Large intestine (tissue), 3 donors: ENCODE measurements at regions not wholly inside any gene's neighbourhood (a gene's known extent, or its start where the extent isn't known, plus 50 kb on each side); places are given as distances from the start of the nearest gene placed in this dataset.

Experiments used
- DNase-seq, 2 donors: peaks; one replicate each; pipeline versions ENCODE4 v3.0.0 to v3.0.0-alpha.2; 2013
- H3K27ac ChIP-seq: one replicate; pipeline ENCODE4 v1.5.1; 2013; ENCODE audit warnings: low read length
- H3K27me3 ChIP-seq: 2 replicates; pipeline ENCODE4 v1.6.1; 2013; ENCODE audit warnings: low read length; ENCODE audit not compliant: control insufficient read depth, insufficient read depth
- H3K36me3 ChIP-seq: 2 replicates; pipeline ENCODE4 v1.6.1; 2013; ENCODE audit warnings: low read length; ENCODE audit not compliant: control insufficient read depth, insufficient read depth
- H3K4me1 ChIP-seq: one replicate; pipeline ENCODE4 v1.6.1; 2013; ENCODE audit warnings: low read length; ENCODE audit not compliant: control insufficient read depth, insufficient read depth
- H3K4me3 ChIP-seq: one replicate; pipeline ENCODE4 v1.5.1; 2013; ENCODE audit warnings: low read length
- H3K9me3 ChIP-seq: one replicate; pipeline ENCODE4 v1.6.1; 2013; ENCODE audit warnings: mild to moderate bottlenecking, low read depth, low read length, moderate library complexity; ENCODE audit not compliant: control insufficient read depth
- WGBS: methylation state at CpG from one replicate; pipeline ENCODE4 v1.1.5; 2013; ENCODE audit warnings: low lambda C conversion rate; ENCODE audit not compliant: insufficient coverage; 5-methylcytosine and 5-hydroxymethylcytosine counted together

DNA sequence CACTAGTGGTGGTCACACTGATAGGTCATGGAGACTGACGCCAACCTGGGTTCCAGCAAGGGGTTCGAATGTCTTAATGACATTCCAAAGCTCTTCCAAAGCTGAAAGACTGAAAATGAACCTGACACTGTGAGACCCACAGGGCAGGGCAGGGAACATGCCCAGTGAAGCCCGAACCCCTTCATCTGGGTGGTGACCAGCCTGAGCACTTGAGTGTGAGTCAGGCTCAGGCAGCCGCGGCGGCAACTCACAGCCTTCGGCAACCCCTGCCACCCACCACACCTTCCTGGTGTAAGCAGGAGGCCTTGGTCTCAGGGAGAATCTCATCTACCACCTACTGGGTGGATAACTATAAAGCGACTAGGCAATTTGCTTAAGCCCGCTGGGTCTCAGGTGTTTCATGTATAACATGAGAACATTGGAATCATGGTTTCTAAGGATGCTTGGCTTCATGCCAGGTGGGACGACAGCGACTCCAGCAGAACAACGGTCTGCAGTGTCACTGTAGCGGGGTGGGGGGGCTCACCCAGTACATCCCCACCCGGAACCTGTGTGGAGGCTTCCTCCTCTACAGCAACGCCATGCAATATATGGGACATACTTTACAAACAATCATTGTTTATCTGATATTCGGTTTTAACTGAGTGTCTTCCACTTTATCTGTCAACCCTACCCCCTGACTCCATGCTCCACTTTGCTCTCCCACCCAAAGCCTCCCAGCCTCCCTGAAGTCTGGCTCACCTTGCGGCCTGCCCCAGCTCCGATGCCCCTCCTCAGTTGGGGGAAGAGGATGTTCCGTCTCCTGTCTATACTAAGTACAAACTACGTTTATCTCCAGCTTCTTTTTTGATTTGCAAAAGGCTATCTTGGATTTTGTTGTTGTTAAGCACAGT, 125.0 kb upstream of the MEF2A start:
- no peaks in the 10 kb centered on the region for H3K27me3 ChIP-seq
- no peak overlapping the region for H3K4me3 ChIP-seq
- DNase-seq = no peak
- H3K27ac ChIP-seq = no peak overlapping the region
- H3K4me1 ChIP-seq = peaks cover 4% of the 10 kb centered on the region
- no peaks in the 10 kb centered on the region for H3K36me3 ChIP-seq
- WGBS = 100% methylated on average over 1 of the region's 20 CpGs
- no peaks in the 10 kb centered on the region for H3K9me3 ChIP-seq

DNA sequence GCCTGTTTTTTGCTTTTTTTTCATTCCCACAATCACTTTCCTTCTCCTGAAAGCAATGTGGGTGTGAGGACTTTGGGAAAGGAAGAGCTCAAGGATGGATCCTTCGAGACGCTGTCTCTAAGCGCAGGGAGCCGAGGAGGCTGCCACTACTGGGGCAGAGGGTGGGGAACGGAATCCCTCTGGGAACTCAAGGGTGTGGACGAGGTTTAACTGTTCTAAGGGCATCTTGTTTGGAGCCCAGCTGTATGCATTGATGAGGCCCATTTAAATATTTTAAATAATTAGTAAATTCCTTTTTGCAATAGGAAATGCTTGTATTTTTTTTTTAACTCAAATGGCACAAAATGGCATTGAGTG, 124.4 kb upstream of the MEF2A start:
- Histone ChIP-seq H3K27ac (no peak overlapping the region), H3K9me3 (no peaks in the 10 kb centered on the region), H3K27me3 (no peaks in the 10 kb centered on the region), H3K36me3 (no peaks in the 10 kb centered on the region), H3K4me1 (no peaks in the 10 kb centered on the region), H3K4me3 (no peak overlapping the region)
- DNase-seq = no peak
- no CpG with 5 or more reads among the region's 6 CpGs for WGBS

DNA sequence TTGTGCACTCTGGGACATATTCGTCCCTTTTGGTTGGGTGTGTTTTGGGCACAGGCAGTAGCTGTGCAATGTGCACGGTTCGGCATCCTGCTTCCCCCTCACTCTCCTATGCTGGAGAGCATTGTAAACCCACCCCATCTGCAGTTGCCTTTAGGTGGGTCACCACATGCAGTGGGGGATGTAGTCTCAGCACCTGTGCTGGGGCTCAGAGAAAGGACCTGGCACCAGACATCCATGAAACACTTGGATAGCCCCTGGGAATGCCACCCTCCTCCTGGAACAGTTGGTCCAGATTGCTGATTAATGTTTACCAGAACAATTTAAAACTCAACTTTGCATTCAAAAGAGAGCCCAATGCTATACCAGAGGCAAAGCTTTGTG, 123.9 kb upstream of the MEF2A start:
- Histone ChIP-seq H3K9me3 (no peaks in the 10 kb centered on the region), H3K36me3 (no peaks in the 10 kb centered on the region), H3K27me3 (no peaks in the 10 kb centered on the region), H3K4me3 (no peak overlapping the region), H3K27ac (no peak overlapping the region), H3K4me1 (no peaks in the 10 kb centered on the region)
- no peak for DNase-seq
- 80% methylated on average over 1 of the region's 3 CpGs for WGBS

DNA sequence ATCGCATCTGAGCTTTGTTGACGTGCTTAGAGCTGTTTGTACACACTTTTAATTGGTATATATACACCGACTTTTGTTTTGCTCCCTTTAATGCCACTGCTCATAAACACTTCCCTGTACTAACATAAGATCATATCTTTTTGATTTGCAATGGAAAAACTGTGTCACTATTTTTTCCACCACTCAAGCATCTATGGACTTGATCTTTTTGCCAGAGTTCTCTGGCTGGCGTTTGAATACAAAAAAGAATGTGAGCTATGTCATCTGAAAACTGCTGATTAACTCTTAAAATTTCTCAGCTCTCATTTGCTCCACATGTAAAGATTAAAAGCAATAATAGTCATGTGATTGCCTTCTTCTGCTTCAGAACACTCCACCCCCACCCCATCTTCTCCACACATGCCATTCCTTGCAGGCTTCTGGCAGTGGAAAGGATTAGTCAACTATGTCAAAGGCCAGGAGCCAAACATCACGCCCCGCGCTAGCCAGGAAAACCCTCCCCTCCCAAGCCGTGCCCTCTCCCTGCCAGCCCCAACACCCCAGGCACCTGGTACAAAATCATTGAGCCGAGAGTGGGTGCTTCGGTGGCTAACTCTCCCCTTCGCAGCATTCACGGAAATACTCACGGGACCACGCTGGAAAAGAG, 123.4 kb upstream of the MEF2A start:
- DNase-seq = peak in 1 of 2 donors; percentile 45
- H3K27me3 ChIP-seq = peaks cover 3% of the 10 kb centered on the region
- H3K36me3 ChIP-seq = no peaks in the 10 kb centered on the region
- H3K27ac ChIP-seq = no peak overlapping the region
- H3K4me1 ChIP-seq = no peaks in the 10 kb centered on the region
- no peak overlapping the region for H3K4me3 ChIP-seq
- WGBS = 60% methylated on average over 1 of the region's 14 CpGs
- no peaks in the 10 kb centered on the region for H3K9me3 ChIP-seq

DNA sequence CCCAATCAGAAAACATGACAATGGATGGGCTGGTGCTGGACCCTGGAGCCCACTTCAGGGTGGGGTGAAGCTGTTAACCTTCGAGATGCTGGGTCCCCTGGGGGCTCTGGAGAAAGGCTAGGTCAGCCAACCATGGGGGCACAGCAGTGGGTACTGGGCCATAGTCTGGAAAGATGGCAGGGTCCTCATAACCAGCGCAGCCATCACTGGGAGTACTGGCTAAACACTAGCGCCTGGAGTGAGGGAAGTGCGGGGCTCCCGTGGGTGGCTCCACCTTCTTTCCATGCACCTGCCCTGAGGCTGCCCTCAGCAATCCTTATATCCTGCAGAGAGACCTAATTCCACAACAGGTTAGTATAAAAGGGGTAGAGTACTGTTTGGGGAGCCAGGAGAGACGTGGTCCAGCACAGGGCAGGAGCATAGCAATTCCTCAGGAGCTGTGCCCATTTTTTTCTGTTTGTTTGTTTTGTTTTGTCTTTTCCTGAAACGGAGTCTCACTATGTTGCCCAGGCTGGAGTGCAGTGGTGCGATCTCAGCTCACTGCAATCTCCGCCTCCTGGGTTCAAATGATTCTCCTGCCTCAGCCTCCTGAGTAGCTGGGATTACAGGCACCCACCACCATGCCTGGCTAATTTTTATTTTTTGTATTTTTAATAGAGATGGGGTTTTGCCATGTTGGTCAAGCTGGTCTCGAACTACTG, 122.6 kb upstream of the MEF2A start:
- WGBS = no CpG with 5 or more reads among the region's 10 CpGs
- Histone ChIP-seq H3K4me1 (no peaks in the 10 kb centered on the region), H3K9me3 (no peaks in the 10 kb centered on the region), H3K27me3 (peaks cover 3% of the 10 kb centered on the region), H3K4me3 (no peak overlapping the region), H3K36me3 (no peaks in the 10 kb centered on the region), H3K27ac (no peak overlapping the region)
- no peak for DNase-seq

DNA sequence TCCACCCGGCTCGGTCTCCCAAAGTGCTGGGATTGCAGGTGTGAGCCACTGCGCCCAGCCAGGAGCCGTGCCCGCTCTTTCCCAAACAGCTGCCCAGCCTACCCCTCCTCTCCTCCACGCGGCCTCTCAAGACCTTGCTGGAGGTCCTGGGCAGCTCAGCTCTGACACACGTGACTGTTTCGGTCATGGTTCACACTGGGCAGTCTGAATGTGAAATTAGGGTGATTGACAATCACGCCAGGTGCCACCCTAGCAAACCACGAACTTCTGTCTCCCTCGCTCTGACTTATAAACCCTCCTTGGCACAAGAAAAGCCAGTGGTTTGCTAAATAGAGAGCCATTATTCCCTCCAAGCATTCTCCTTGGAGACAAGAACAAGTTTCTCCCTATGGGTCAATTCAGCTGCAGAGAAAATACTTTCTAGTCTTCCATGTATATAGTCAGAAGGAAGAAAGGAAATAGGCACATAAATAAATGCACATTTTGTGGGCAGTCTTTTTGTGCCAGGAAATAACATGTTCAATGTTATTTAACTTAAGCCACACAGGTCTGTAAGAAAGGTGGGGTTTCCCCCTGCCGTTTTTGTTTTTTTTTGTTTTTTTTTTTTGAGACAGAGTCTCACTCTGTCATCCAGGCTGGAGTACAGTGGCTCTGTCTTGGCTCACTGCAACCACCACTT, 121.9 kb upstream of the MEF2A start:
- Histone ChIP-seq H3K27me3 (peaks cover 3% of the 10 kb centered on the region), H3K4me3 (no peak overlapping the region), H3K9me3 (no peaks in the 10 kb centered on the region), H3K36me3 (no peaks in the 10 kb centered on the region), H3K27ac (no peak overlapping the region), H3K4me1 (no peaks in the 10 kb centered on the region)
- no peak for DNase-seq
- WGBS = no CpG with 5 or more reads among the region's 13 CpGs

DNA sequence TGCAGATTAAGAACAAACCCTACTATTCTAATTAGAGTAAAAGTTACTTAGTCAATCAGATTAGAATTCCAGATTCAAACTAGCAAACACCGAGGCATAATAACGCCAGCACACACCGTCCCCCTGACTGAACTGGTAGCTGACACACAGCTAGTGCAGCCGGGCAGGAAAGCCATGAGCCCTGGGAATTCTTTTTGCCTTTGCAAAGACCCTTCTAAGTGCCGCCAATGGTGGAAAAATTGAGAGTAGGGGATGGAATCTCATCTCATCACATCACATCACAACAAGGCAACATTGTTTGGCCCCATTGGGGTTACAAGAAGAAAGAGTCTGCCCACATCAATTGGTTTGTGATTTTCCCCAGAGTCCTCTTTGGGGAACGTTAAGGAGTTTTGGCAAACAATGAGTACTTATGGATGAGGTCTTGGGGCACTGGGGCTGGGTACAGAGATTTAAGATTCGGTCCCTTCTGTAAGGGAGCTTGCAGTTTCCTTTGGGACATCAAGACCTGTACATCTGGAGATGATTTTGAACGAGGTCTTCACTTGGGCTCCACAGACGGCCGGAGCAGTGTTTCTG, 120.4 kb upstream of the MEF2A start:
- Histone ChIP-seq H3K4me3 (no peak overlapping the region), H3K4me1 (no peaks in the 10 kb centered on the region), H3K9me3 (no peaks in the 10 kb centered on the region), H3K27me3 (peaks cover 3% of the 10 kb centered on the region), H3K27ac (no peak overlapping the region), H3K36me3 (no peaks in the 10 kb centered on the region)
- no CpG with 5 or more reads among the region's 10 CpGs for WGBS
- DNase-seq = no peak

DNA sequence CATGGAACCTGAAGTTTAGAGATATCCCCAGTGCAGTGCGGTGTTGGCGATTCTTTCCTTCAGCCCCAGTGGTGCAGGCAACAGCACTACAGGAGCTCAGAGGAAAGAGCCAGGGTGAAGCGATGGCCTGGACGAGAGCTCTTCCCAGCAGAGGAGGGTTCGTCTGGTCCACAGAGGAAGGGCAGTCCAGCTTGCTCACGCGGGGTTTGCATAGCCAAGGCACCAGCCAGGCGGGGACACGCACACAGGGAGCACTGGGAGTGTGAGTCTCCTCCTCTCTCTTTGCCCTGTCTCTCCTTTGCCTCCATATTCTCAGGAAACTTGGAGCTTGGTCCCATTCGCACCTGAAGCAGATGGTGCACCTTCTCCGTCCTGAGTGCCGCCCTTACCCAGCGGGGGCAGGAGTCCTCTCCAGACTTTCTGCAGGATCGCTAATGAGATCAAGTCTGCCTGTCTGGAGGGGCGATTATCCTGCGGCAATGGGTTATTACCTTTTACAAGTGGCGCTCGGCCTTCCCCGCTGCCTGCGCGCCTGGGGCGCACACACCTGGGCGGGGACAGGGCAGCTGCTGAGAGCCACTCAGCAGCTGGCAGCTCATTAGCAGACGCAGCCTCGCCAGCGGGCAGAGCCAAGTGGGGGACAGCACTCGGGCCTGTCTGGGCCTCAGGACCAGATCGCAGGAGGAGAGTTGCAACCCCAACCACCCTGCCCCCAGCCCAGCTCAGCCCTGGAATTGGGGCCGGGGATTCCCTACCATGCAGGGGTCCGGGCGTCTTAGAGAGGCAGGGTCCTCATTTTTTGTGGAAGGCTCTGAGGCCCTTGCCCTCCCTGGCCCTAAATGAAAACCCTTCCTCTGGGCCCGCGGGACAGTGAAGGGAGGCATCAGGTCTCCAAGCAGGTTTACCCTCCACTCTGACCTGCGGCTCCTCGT, 119.0 kb upstream of the MEF2A start:
- Histone ChIP-seq H3K4me1 (no peaks in the 10 kb centered on the region), H3K4me3 (peak overlapping the region; percentile 6), H3K9me3 (no peaks in the 10 kb centered on the region), H3K27ac (no peak overlapping the region), H3K36me3 (no peaks in the 10 kb centered on the region), H3K27me3 (peaks cover 3% of the 10 kb centered on the region)
- WGBS = no CpG with 5 or more reads among the region's 35 CpGs
- DNase-seq = no peak

DNA sequence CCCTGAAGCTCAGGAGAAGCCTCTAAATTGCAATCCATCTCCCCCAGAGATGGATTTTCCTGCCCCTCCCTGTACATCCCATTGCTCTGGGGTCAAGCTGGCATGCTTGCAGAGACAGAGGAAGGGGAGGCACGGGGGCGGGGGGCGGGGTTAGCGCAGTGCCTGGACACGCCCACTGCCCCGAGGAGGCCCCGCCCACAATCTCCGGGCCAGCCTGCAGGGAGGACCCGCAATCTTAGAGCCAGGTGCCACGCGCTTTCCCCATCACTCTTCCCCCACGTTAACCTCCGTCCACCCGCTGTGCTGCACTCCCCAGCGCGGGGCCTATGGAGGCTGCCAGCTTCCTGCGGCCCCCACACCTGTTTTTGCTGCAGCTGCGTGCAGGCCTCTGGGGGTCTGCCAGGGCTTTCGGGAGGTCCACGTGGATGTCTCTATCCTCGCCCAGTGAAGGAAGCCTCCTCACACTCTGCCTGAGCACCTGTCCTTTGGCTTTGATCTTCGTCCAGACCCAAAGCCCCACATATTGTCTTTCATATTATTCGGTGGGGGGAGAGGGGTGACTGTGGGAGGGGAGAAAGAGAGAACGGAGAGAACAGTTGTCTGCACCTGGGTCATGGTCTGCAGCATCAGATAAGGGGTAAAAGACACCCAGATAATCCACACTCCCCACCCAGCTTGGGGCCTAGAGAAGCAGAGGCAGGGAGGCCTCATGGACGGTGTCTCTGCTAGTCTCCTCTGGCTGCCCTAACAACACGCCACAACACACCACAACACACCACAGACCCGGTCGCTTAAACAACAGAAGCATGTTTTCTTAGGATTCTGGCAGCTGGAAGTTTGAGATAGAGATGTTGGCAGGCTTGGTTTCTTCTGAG, 118.0 kb upstream of the MEF2A start:
- H3K4me1 ChIP-seq = no peaks in the 10 kb centered on the region
- no peak overlapping the region for H3K27ac ChIP-seq
- no peaks in the 10 kb centered on the region for H3K36me3 ChIP-seq
- WGBS = no CpG with 5 or more reads among the region's 28 CpGs
- H3K4me3 ChIP-seq = no peak overlapping the region
- peaks cover 3% of the 10 kb centered on the region for H3K27me3 ChIP-seq
- no peak for DNase-seq
- H3K9me3 ChIP-seq = no peaks in the 10 kb centered on the region
